ENCODE measurements at regions not wholly inside any gene's neighbourhood (a gene's known extent, or its start where the extent isn't known, plus 50 kb on each side); places are given as distances from the start of the nearest gene placed in this dataset.

DNA sequence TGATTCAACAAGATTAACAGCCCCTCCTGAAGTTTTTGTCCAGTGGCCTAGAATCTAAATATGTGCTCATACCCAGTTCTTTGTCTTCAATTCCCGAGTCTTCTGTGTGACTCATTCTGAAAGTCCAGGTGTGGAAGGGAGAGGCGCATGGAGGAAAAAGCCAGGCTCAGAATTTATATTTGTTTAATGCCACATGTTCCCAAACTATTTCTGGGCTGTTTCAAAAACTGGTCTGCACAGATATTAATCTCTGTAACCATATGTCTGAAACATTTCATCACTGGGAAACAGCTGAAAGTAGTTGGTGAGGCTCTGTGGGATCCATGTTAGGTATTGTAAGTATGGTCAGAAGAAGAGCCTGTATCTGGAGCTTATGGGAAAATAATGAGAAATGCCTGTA lies 266.0 kb downstream of the PAX1 start:
- intact Hi-C loops (cut with DNase I), result no loop called here
- H3K27me3 ChIP-seq, result no peaks in the 10 kb centered on the region

DNA sequence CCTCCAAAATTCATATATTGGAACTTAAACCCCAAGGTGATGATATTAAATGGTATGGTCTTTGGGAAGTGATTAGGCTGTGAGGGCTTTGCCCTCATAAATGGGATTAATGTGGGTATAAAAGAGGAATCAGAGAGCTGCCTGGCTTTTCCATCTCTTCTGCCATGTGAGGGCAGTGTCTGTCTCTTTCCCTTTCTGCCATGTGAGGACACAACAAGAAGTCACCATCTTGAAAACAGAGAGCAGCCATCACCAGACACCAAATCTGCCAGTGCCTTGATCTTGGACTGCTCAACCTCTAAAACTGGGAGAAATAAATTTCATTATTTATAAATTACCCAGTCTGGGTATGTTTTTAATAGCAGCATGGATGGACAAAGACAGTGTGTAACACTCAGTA lies 263.0 kb downstream of the PAX1 start:
- no peaks in the 10 kb centered on the region for H3K36me3 ChIP-seq
- intact Hi-C loops (cut with DNase I), result no loop called here
- no peak overlapping the region for H3K4me3 ChIP-seq
- no peaks in the 10 kb centered on the region for H3K9me3 ChIP-seq
- no peak overlapping the region for H3K27ac ChIP-seq
- H3K4me1 ChIP-seq, result no peaks in the 10 kb centered on the region
- H3K27me3 ChIP-seq, result no peaks in the 10 kb centered on the region
- TF ChIP-seq EP300 (IDR thresholded peaks at IDR 0.05) (no peak), POLR2A (IDR thresholded peaks at IDR 0.05) (no peak), POLR2AphosphoS5 (IDR thresholded peaks at IDR 0.05) (no peak)
- TF ChIP-seq, protein P1, sequence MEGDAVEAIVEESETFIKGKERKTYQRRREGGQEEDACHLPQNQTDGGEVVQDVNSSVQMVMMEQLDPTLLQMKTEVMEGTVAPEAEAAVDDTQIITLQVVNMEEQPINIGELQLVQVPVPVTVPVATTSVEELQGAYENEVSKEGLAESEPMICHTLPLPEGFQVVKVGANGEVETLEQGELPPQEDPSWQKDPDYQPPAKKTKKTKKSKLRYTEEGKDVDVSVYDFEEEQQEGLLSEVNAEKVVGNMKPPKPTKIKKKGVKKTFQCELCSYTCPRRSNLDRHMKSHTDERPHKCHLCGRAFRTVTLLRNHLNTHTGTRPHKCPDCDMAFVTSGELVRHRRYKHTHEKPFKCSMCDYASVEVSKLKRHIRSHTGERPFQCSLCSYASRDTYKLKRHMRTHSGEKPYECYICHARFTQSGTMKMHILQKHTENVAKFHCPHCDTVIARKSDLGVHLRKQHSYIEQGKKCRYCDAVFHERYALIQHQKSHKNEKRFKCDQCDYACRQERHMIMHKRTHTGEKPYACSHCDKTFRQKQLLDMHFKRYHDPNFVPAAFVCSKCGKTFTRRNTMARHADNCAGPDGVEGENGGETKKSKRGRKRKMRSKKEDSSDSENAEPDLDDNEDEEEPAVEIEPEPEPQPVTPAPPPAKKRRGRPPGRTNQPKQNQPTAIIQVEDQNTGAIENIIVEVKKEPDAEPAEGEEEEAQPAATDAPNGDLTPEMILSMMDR (IDR thresholded peaks at IDR 0.05), result no peak
- DNase-seq, result no peak

More for the DNA sequence above, 266.0 kb downstream of the PAX1 start:
- TF ChIP-seq, protein P1 (IDR thresholded peaks at IDR 0.05), result no peak
- TF ChIP-seq EP300 (IDR thresholded peaks at IDR 0.05) (no peak), POLR2AphosphoS5 (IDR thresholded peaks at IDR 0.05) (no peak), POLR2A (IDR thresholded peaks at IDR 0.05) (no peak)
- H3K36me3 ChIP-seq, result no peaks in the 10 kb centered on the region
- no peak overlapping the region for H3K27ac ChIP-seq
- H3K4me1 ChIP-seq, result no peaks in the 10 kb centered on the region
- WGBS, 2 donors, result 80 to 88% methylated on average over 2 of the region's 2 CpGs
- no peaks in the 10 kb centered on the region for H3K9me3 ChIP-seq
- DNase-seq, result no peak
- H3K4me3 ChIP-seq, result no peak overlapping the region

DNA sequence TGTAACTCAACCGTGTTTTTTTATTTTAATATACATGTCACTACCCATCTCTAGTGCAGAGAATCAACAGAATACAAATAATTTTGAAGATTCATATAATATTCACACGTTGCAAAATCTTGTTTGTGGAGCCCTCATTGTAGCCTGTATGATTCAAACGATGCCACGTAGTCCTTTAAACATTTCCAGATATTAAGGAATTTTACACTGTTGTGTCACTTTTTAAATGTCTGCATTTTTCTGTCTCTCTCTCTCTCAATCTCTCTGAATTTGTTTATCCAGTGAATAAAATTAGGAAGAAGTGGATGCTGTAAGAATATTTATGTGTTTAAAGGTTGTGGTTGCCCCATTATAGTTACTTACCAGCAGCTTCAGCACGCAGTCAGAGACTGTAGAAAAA lies 262.0 kb downstream of the PAX1 start:
- Histone ChIP-seq H3K27ac (no peak overlapping the region), H3K9me3 (no peaks in the 10 kb centered on the region), H3K4me3 (no peak overlapping the region), H3K4me1 (no peaks in the 10 kb centered on the region), H3K36me3 (no peaks in the 10 kb centered on the region), H3K27me3 (no peaks in the 10 kb centered on the region)
- DNase-seq, result no peak
- 71 to 75% methylated on average over 5 of the region's 5 CpGs for WGBS, 2 donors
- TF ChIP-seq POLR2AphosphoS5 (IDR thresholded peaks at IDR 0.05) (no peak), EP300 (IDR thresholded peaks at IDR 0.05) (no peak), POLR2A (IDR thresholded peaks at IDR 0.05) (no peak)
- TF ChIP-seq, protein P1 (IDR thresholded peaks at IDR 0.05), result no peak
- intact Hi-C loops (cut with DNase I), result no loop called here

DNA sequence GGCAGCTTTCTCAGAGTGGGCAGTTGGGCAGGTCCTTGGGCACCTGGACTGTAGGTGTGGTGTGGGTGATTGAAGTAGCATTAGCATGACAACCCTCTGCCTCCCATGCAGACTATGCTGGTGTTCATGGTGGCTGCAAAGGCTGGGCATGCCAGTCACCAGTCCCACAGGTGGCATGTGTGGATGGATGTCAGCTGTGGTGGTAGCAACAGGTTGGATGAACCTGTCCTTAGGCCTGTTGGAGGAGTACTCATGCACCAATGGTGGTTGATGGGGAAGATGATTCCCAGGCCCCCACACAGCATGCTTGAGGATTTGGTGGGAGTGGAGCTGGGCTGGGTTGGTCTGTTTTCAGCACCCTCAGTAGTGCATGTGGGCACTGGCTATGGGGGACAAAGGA lies 251.1 kb downstream of the PAX1 start:
- intact Hi-C loops (cut with DNase I), result no loop called here
- Histone ChIP-seq H3K4me1 (no peaks in the 10 kb centered on the region), H3K4me3 (no peak overlapping the region), H3K27ac (no peak overlapping the region), H3K36me3 (no peaks in the 10 kb centered on the region), H3K27me3 (no peaks in the 10 kb centered on the region), H3K9me3 (no peaks in the 10 kb centered on the region)
- no peak for DNase-seq
- TF ChIP-seq EP300 (IDR thresholded peaks at IDR 0.05), result no peak
- no peak for TF ChIP-seq POLR2AphosphoS5 (IDR thresholded peaks at IDR 0.05)
- TF ChIP-seq, protein P1 (IDR thresholded peaks at IDR 0.05), result no peak
- no peak for TF ChIP-seq POLR2A (IDR thresholded peaks at IDR 0.05)

DNA sequence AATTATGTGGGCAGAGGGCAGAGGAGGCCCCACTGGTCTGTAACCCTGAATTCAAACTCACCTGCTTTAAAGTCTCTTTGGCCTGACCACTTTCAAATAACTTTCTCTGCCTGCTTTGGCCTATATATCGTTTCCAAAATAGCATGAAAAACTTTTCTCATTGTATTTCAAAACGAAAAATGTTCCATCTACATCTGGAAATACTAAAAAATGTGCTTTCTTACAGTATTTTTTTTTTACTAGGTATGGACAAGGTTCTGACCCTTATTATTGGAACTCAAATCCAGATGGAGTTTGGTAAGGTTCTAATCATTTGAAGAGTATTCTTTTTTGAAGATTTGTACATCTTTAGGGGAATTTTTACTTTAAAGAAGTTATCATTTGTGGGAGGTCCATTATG lies 241.9 kb downstream of the PAX1 start:
- Histone ChIP-seq H3K4me1 (no peaks in the 10 kb centered on the region), H3K36me3 (no peaks in the 10 kb centered on the region), H3K4me3 (no peak overlapping the region), H3K27ac (no peak overlapping the region), H3K9me3 (peaks cover 0 to 7% (median 0%) of the 10 kb centered on the region in 4 donors), H3K27me3 (no peaks in the 10 kb centered on the region)
- intact Hi-C loops (cut with DNase I), result no loop called here
- TF ChIP-seq POLR2AphosphoS5 (IDR thresholded peaks at IDR 0.05) (no peak), POLR2A (IDR thresholded peaks at IDR 0.05) (no peak), EP300 (IDR thresholded peaks at IDR 0.05) (no peak)
- TF ChIP-seq, protein P1 (IDR thresholded peaks at IDR 0.05), result no peak
- 44 to 54% methylated on average over 2 of the region's 2 CpGs for WGBS, 2 donors
- no peak for DNase-seq

Measured in sigmoid colon (tissue), 6 donors.